Muscle of arm (tissue), 1 donor: ENCODE measurements at regions not wholly inside any gene's neighbourhood (a gene's known extent, or its start where the extent isn't known, plus 50 kb on each side); places are given as distances from the start of the nearest gene placed in this dataset.

ENCODE experiments used
- DNase-seq: peaks from one replicate; pipeline ENCODE4 v3.0.0-alpha.2; 2013

DNA sequence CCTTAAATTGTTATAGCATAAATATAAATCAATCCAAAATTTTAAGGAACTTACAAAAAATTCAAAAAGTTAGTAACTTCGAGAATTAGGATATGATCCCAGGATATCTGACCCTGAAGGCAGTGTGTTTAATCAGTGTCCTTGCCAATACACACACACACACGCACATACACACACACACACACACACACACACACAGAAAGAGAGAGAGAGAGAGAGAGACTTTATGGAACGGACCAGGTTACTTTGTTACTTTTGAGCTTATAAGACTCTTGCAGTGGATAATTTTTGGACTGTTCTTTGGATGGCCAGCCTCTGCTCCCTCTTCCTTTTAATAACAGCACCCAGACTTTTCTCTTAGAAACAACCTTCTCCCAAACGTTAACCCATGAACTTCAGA lies 322.9 kb downstream of the NFIB start:
- no peak for DNase-seq

DNA sequence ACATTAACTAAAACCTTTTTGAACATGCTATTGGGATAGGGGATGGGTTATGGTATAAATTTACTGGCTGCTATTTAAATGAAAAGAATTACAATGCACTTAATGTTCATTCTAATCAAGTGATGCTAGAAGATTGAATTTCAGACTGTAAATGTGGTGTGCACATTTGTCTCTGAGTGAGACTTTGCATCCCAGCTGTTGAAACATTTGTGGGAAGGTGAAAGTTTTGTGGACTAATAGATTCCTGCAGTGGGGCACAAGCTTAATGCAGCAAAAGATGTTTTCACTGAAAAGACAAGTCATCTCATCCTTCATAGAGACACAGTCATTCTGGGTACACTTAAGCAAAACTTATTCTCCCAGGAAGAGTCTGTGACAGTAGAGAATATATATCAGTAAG lies 323.6 kb downstream of the NFIB start:
- no peak for DNase-seq

DNA sequence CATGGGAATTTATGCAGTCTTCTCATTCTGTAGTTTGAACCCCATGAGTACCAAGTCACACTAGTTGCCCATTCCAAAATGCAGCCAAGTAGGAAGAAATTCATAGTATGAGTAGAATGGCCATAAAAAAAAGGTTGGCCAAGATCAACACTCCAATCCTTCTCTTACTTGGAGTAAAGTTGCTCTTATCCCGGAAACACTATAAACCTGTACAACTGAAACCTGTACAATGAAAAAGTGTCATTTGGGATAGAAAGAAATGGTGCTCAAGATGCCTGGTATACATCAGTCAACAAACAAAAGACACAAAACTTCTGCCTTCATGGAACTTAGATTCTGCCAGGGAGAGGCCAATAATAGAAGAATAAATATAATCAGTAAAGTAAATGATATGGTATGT lies 325.0 kb downstream of the NFIB start:
- DNase-seq: no peak

DNA sequence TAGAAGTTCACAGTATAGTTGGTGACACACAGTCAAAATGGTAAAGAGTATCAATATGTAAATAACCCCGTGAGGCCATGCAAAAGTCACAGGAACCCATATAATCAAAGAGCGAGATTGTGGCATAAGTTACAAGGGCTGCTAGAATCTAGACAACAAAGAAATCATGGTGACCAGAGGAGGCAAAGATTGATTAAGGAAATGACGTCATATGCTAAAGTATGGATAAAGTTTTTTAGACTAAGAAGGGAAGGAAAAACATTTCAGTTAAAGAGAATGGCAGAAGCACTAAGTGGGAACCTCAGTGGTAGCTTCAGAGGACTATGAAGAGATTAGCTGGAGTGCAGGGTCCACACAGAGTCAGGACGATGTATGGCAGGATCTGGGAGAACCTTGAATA lies 330.3 kb downstream of the NFIB start:
- no peak for DNase-seq

DNA sequence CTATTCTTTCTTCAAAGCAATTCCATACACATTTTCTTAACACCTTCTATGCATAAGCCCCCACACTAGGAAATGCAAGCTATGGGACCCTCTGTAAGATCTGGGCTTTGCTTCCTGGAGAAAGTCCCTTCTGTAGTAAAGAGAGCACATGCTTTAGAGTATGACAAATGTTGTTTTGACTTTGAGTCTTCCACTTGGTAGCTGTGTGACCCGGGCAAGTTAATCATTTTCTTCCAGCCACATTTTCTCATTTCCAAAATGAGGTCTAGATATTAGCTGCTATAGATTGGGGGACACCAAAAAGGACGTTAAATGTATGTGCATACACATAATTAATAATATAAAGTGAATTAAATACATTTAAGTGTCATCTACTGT lies 334.0 kb downstream of the NFIB start:
- no peak for DNase-seq

DNA sequence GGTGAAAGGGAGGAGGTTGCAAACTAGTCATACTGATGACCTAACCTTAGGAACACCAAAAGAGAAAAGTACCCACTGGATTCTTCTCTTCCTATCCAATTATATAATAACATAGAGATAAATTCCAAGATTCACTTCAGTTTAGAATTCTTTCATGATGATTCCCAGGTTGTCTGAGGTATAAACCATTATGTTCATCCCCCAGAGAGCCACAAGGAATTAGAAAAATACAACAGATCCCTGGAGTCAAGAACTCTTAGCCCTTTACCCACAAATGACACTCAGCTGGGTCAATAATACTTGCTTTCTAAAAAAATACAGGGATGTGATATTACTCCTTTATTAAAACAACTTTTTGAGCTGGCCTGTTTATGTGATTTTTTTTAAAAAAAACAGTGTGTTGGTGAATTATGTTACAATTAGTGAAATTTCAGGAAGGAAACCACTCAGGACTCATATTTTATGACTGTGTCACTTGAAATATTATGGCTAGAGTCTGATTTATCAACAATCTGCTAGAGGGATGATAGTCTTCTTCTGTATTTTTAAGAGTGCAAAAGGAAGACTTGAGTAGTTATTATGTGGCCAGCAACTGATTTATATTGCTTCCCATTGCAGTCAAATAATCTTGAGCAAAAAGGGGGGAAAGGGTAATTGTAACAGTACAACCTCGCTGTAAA lies 338.2 kb downstream of the NFIB start:
- DNase-seq: no peak

DNA sequence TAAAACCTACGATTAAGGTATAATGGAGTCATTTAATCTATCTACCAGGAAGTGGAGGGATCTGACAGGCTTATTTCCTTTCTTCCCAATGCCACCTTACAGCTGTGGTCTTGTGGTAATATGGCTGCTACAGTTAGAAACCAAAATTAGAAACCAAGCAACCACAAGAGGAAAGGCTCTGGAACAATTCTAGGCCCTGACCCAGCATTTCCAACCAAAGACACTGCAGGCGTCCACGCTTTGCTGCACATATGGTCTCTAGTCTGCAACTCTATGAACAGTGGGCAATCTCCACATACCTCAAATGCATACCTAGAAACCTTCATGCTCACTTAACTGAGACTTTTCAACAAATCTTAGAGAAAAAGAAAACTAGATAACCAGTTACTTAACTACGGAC lies 339.1 kb downstream of the NFIB start:
- no peak for DNase-seq

DNA sequence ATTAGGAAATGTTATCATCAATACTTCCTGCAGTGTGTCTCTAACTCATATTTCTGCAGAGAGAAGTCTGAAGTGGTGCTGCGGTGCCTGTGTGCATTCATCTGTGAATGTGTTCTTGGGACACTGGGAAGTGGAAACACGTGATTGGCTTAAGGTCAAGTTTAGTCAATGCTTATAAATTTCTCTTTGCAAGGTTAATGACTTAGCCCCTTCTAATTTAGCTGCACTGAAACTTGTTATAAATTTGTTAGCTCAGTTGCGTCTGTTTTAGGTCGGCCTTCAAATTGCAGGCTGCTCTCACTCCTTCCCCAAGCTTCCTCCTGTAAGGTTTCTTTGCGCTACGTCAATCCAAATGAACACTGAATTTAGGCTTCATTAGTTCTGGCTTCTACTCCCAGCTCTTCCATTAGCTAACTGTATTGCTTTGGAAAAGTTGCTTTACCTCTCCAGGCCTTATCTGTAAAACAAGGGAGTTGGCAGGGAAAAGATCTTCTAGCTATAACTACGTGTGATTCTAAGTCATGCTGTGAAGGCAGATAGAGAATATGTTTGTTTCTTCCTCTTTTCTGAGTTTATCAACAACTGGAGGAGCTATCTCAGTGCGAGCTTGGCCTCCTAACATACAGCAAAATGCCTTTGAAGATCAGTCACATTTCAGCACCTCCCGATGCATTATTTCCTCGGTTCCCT lies 341.8 kb downstream of the NFIB start:
- DNase-seq: no peak

DNA sequence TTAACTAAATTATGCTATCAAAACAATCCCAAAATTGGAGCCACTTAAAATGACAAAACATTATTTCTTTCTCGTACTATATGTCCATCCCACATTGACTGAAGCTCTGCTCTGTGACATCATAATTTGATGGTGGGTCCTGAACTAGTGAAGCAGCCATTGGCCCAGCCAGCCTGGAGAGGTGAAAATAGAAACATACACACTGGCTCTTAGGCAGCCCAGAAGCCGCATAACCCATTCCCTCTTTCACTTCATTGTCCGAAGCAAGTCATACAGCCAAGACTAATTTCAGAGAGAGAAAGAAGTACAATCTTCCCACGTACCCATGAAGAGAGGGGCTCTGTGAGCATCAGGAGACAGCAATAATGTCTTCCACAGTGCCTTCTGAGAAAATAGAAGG lies 342.5 kb downstream of the NFIB start:
- no peak for DNase-seq

DNA sequence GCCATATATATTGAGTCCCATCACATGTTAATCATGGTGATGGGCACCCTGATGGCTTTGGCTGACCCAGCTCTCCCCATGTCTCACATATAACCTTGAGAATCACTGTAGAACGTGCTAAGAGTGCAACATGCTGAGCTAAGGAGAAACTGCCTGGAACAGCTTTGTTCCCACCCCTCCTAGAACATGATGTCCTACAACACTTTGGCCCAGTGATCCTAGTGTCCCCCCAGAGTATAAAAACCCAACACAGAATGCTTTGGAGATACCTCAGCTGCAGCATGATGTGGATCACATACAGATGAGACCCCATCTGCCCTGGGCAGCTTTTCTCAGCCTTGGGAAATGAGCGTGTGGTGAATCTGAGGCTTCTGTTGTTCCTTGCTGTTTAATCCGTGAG lies 343.5 kb downstream of the NFIB start:
- DNase-seq: no peak

DNA sequence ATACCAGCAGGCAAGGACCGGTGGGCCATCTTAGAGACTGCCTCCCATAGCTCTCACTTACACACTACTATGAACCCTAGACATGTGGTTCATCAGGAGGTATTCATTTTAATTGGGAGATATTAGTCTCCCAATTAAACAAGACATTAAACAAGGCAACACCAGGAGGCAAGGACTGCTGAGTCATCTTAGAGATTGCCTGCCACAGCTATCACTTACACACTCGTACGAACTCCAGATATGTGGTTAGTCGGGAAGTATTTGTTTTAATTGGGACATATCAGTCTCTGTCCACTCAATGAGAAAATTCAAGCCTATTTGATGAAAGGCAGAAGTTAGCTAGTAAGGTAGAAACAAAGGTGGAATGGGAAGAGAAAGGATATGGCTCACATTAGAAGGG lies 343.9 kb downstream of the NFIB start:
- DNase-seq: no peak

DNA sequence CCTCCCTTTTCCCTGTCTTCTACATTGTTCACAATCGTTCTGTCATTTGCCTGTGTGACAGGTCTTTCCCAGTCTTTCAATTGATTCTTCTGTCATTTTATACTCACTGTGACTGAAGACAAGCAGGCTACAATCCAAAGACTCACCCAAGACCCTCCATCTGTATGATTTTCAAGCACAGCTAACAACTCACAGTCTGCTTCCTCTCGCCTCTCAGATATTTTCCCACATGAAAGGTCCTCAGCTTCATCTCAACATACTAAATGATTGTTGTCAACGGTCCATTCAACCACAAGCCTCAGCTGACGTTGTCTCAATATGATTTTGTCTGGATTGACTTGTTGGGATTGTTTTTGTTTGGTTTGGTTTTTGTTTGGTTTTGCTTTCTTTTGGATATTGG lies 346.5 kb downstream of the NFIB start:
- no peak for DNase-seq

DNA sequence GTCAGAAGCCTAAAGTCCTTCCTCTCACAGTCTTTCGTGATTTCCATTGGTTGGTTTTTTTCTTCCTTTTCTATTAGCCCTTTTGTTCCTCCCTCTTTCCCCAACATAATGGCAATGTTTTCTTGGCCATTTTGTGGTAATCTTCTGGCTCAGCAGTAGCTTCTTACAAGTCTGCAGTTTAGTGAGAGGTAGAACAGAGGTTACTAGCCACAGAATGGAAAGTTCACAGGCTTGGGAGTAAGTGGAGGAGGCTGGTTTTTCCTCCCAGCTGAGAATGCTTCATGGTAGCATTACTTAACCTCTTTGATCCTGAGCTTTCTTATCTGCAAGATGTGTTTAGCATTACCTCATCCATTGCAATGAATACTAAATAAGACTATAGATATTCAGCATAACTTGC lies 346.9 kb downstream of the NFIB start:
- DNase-seq: no peak

DNA sequence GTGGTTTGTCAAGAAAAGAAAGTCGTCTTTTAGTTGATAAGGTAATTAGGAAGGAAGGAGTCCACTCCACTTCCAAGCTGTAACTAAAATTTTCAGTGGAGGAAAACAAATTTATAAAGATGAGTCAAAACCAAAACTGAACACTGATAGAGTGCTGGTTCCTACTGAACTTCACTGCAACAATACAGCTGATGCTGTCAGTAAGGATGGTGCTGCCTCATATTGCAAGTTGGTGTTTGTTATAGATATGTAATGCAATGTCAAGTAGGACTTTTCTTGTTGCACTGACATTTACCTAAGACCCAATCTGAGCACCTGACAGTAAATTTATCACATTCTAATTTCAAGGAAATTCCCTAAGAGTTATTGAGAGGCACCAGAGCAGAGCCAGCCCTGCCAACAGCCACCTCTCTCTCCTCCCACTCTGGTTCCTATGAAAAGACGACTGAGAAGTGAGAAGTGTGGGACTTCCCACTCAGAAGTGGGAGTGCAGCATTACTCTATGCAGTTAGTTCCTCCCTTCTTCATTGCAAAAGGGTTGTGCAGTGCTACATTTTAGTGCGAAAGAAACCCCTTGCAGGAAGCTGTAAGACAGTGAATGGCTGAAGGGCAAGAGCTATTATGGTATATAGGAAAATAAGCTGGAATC lies 350.8 kb downstream of the NFIB start:
- DNase-seq: no peak

DNA sequence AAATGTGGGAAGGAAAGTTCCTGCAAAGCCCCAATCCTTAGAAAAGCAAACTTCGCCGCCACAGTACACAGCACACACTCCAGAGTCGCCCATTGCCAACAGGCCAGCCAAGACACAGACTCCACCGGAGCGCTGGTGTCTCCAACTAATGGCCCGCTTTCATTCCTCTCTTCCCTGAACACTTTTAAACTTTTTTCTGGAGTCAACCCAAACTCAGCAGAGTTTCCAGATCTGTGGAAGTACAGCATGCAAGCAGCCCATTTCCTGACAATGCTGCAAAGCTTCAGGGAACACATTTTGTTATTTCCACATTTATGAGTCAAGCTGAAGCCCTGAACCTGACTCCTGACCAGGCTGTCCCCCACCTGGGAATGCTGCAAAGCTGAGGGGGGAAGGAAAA lies 351.9 kb downstream of the NFIB start:
- peak; percentile 67 for DNase-seq

DNA sequence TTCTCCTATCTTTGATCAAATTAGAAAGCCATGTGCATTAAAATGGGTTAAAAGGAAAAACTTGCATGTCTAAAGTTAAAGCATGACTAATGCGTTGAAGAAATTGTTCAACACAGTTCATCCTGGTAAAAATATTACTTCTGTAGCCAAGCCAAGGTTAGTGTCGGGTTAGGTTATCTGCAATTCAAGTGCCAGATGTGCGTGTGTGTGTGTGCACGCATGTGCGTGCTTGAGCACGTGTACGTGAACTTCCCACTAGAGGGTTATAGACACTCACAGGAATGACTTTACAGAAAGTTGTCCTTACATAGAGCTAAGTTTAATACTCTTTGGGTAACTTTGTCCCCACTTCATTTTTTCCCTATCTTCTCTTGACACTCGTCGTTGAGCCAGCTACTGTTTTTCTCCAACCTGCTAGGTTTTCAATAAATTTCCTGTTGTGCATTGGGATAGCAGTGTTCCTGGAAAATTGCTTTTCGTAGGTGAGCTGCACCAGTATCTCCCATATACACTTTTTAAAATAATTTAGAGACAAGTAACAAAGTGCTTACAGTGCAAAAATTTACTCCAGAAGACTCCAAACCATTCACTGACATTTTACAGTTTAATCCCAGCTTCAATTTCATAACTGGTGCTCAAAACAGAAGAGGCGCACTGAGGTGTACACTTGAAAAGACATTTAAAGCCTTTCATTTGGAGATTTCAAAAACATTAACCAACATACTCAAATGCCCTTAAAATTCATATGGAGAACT lies 353.8 kb downstream of the NFIB start:
- DNase-seq: peak; percentile 17

DNA sequence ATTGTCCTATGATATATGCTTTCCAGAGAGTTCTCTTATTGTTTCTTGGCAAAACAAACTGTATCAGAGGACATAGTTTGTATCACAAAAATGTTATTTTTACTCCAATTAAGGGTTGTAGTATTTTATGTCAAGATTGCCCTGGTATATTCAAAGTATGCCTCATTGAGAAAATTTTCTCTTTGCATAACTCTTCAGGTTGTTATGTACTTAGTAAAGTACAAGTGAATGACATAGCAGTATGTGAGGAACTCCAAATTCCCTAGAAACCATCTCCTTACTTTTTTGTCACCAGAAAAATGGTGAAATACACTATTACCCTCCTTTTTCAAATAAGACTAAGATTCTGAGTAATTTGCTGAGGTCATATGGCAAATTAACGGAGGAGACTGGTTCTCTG lies 355.3 kb downstream of the NFIB start:
- no peak for DNase-seq

DNA sequence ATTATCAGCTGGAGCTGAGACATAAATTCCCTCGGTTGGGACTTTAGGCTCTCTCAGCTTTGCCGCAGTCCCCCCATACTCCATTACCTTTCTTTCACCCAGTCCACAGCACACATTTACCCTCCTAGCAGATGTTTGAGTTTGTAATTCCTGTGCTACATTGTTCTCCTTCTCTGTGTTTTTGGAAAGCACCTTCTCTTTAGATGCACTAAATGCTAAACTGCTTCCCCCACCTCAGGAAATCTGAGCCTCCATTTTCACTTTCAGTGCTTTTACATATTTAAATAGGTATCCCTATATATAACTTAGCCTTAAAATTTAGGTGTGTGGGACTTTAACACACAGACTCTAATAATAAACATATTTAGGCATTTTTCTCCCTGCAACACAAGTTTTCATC lies 356.9 kb downstream of the NFIB start:
- DNase-seq: no peak

DNA sequence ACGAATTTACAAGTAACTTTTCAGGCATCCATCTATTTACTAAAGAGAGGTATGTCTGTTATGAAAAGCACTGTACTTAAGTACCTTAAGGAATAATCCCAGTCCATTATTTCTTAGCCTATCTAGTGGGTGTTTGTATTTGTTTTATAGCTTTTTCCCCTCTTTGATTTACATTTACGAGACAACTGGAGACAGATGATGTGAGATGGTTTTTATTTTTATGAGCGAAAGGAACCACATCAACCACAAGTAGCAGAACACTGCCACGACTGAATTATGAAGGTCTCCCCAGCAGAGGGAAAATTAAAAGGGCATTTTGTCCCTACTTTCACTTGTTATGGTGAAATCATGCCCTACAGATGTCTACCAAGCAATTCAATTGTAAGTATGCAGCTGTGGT lies 357.8 kb downstream of the NFIB start:
- DNase-seq: no peak

DNA sequence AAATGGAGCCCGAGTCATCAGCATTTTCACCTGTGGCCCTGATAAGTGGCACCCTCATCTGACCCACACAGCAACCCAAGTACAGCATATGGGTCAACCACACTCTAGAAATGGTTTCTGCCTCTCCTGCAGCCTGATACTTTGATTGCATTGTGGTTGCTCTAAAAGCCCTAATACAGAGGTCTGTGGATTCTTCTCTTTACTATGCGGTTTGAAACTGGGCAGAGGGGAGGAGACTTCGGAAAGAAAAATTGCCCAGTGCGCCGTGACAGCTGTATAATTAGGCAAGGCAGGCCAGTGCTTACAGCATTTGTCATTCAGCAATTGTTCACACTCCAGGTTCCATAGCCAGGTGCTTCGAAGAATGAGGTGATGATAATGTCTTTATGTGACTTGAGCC lies 361.0 kb downstream of the NFIB start:
- no peak for DNase-seq

DNA sequence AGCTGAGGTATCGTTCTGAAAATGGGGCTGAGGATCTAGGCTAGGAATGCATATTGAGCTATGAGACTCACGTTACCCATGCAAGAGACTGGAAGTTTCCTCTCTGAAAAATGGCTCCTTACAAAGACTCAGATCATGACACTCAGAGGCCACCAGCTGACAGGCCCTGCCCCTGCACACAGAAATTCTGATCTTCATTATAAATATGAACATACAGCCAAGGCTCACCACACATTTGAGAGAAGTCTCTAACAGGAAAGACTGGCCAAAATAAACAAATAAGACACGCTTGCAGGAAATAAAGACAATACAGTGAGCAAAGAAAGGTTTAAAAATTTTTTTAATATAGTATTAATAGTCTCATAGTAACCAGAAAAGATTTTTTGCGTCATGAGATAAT lies 365.9 kb downstream of the NFIB start:
- DNase-seq: no peak

DNA sequence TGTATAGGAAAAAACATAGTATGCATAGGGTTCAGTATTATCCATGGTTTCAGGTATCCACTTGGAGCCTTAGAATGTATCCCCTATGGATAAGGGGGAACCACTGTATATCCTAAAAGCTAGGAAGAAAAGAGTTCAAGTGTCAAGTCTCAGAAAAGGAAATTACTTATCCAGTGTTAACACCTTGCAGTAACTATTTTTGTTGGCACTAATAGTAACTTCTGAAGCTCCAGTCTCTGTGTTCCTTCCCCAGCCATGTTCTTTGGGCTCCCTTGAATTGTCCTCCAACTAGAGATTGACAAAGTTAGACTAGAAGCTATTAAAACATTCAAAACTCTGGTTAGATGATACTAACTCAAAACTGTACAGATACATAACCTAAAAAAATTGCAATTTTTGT lies 370.8 kb downstream of the NFIB start:
- no peak for DNase-seq

DNA sequence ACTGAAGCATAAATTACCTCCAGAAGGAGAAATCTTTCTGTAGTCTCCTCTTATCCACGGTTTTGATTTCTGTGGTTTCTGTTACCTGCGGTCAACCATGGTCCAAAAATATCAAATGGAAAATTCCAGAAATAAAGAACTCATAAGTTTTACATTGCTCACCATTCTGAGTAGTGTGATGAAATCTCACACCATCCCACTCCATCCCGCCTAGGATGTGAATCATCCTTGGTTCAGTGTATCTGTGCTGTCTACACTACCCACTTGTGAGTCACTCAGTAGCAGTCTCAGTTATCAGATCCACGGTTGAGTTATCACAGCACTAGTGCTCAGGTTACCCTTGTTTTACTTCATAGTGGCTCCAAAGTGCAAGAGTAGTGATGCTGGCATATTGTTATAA lies 371.2 kb downstream of the NFIB start:
- no peak for DNase-seq
